ENCODE measurements at regions not wholly inside any gene's neighbourhood (a gene's known extent, or its start where the extent isn't known, plus 50 kb on each side); places are given as distances from the start of the nearest gene placed in this dataset.

DNA sequence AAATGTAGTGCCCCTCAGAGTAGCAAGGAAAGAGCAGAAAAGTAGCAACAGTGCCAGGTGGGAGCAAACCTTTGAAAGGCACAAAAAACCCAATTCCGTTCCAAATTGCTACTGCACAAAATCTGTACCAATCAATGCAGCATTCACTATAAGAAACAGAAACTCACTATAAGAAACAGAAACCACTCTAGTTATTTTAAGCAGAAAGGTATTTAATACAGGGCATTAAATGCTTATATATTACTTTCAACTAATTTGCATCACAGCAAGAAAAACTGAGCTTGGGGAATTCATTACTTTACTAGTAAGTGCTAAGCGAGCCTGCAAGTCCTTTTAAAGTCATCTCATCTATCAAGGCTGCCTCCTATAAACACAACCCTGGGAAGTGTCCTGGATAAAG is 116.5 kb upstream of the OLIG3 start:
- H3K9ac ChIP-seq (ENCODE audit: extremely low read depth, insufficient read length, low read length), result no peak overlapping the region
- H3K23me2 ChIP-seq (ENCODE audit: insufficient read length, low read depth, low read length, poor library complexity, severe bottlenecking), result no peaks in the 10 kb centered on the region
- no peaks in the 10 kb centered on the region for H4K20me1 ChIP-seq (ENCODE audit: control insufficient read depth, insufficient read depth, insufficient read length)
- no peak overlapping the region for H4K91ac ChIP-seq (ENCODE audit: insufficient read length, low read depth, low read length)
- DNase-seq, result no peak
- no peaks in the 10 kb centered on the region for H3K27me3 ChIP-seq (ENCODE audit: insufficient read depth, low read length)
- no peak overlapping the region for H3K18ac ChIP-seq (ENCODE audit: insufficient read length, low read depth, low read length)
- H3K14ac ChIP-seq (ENCODE audit: insufficient read depth, low read length), result no peak overlapping the region
- H3K36me3 Mint-ChIP-seq (ENCODE audit: insufficient read depth in 1 of 3, low read depth in 3 of 3), result peaks cover 0 to 5% (median 0%) of the 10 kb centered on the region in 3 experiments; a peak in 2 of 7 replicates
- no peak overlapping the region for H2BK20ac ChIP-seq (ENCODE audit: low read depth, low read length, poor library complexity, severe bottlenecking)
- no peak overlapping the region for H3K4ac ChIP-seq (ENCODE audit: low read depth, low read length)
- no peak overlapping the region for H3T11ph ChIP-seq (ENCODE audit: low read length)
- no peaks in the 10 kb centered on the region for H3K79me1 ChIP-seq (ENCODE audit: insufficient read depth, low read depth, low read length, poor library complexity, severe bottlenecking)
- H3K9me3 Mint-ChIP-seq, result peaks cover 3 to 8% of the 10 kb centered on the region in 2 experiments; a peak in 4 of 5 replicates
- H2AFZ ChIP-seq (ENCODE audit: low read length), result no peak overlapping the region
- H3K4me2 ChIP-seq (ENCODE audit: insufficient read depth, insufficient read length, low read length), result no peak overlapping the region
- H2AK5ac ChIP-seq (ENCODE audit: insufficient read length, low read length), result no peak overlapping the region
- H3K9me3 ChIP-seq (ENCODE audit: control insufficient read depth, low read depth, low read length), result no peaks in the 10 kb centered on the region
- no peak overlapping the region for H3K27ac ChIP-seq (ENCODE audit: insufficient read length, low read depth, low read length)
- H3K27me3 Mint-ChIP-seq (ENCODE audit: low read depth), result peaks cover 3% of the 10 kb centered on the region; the same call in 1 of the 2 replicates
- H3K27ac Mint-ChIP-seq, result no peak overlapping the region
- H4K5ac ChIP-seq (ENCODE audit: insufficient read length, low read depth, low read length), result no peak overlapping the region
- no peak overlapping the region for H3K23ac ChIP-seq (ENCODE audit: insufficient read length, low read depth, low read length)
- no peak overlapping the region for H2BK120ac ChIP-seq (ENCODE audit: low read depth, low read length, poor library complexity, severe bottlenecking)
- H2BK5ac ChIP-seq (ENCODE audit: insufficient read length, low read length), result no peak overlapping the region
- no peak overlapping the region for H2BK15ac ChIP-seq (ENCODE audit: low read depth, low read length)
- no peak overlapping the region for H4K8ac ChIP-seq (replicated peaks; ENCODE audit: insufficient read length, low read depth, low read length)
- no peak overlapping the region for H3K4me3 Mint-ChIP-seq
- no peak for TF ChIP-seq CTCF (conservative IDR thresholded peaks at IDR 0.05)
- no peaks in the 10 kb centered on the region for H3K79me2 ChIP-seq (ENCODE audit: insufficient read depth, low read length)
- H2BK12ac ChIP-seq (ENCODE audit: insufficient read length, low read depth, low read length), result no peak overlapping the region
- no CpG with 5 or more reads among the region's 2 CpGs for WGBS (ENCODE audit: extremely low coverage, insufficient read length, low lambda C conversion rate)
- peaks cover 23 to 24% of the 10 kb centered on the region in 2 experiments for H3K4me1 Mint-ChIP-seq
- no peak overlapping the region for H3K56ac ChIP-seq (ENCODE audit: insufficient read length, low read depth, low read length)
- H3K4me1 ChIP-seq (ENCODE audit: insufficient read depth, low read length), result peaks cover 4% of the 10 kb centered on the region; the same call in 1 of the 2 replicates

Measured in H9 (cell line).